Gastroesophageal sphincter (tissue), 3 donors: ENCODE measurements at regions not wholly inside any gene's neighbourhood (a gene's known extent, or its start where the extent isn't known, plus 50 kb on each side); places are given as distances from the start of the nearest gene placed in this dataset.

Experiments used
- POLR2A ChIP-seq, 2 donors: fragments of 450-650 bp; IDR thresholded peaks; one replicate each; pipeline ENCODE4 v1.6.1; 2017; ENCODE audit warnings: antibody characterized with exemption in 2 of 2, mild to moderate bottlenecking in 2 of 2, moderate library complexity in 1 of 2
- POLR2AphosphoS5 ChIP-seq: sonication (generic); formaldehyde crosslinking; IDR thresholded peaks from one replicate; pipeline ENCODE4 v1.6.1; 2017; ENCODE audit warnings: antibody characterized with exemption
- TF ChIP-seq, protein P1 (sequence below), 4 experiments: fragments of 200-600 bp in 2 of 4; fragments of 450-650 bp in 2 of 4; sonication (generic) in 1 of 4; IDR thresholded peaks; one replicate each; pipeline ENCODE4 v1.5.1; 2017 to 2019; ENCODE audit warnings: antibody characterized with exemption in 4 of 4, mild to moderate bottlenecking in 2 of 4, moderate library complexity in 2 of 4

DNA sequence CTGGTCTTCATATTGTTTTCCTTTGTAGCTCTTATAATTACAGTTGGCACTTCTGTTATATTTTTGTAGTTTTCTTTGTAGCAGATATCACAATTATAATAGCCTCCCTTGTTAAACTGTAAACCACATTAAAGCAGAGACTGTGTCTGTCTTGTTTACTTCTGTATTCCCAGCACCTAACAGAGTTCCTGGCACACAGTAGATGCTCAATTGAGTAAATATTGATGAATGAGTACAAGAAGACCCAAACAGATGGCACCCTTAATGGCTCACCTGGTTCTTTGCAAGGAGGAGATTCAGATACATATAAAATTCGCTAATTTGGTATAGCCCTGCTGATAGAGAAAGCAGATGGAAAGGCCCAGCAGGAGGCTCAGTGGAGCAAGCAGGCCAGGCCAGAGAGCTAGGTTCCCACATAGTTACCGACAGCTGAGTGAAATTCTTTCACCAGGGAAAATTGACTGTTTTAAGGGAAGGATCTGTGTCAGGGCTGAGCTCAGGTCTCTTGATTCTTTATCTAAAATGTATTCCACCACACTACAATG lies 120.1 kb downstream of the NUP35 start:
- TF ChIP-seq, protein P1, sequence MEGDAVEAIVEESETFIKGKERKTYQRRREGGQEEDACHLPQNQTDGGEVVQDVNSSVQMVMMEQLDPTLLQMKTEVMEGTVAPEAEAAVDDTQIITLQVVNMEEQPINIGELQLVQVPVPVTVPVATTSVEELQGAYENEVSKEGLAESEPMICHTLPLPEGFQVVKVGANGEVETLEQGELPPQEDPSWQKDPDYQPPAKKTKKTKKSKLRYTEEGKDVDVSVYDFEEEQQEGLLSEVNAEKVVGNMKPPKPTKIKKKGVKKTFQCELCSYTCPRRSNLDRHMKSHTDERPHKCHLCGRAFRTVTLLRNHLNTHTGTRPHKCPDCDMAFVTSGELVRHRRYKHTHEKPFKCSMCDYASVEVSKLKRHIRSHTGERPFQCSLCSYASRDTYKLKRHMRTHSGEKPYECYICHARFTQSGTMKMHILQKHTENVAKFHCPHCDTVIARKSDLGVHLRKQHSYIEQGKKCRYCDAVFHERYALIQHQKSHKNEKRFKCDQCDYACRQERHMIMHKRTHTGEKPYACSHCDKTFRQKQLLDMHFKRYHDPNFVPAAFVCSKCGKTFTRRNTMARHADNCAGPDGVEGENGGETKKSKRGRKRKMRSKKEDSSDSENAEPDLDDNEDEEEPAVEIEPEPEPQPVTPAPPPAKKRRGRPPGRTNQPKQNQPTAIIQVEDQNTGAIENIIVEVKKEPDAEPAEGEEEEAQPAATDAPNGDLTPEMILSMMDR (IDR thresholded peaks at IDR 0.05): no peak
- TF ChIP-seq POLR2AphosphoS5: no peak
- no peak for TF ChIP-seq POLR2A (IDR thresholded peaks at IDR 0.05)
